IMR-90 (cell line): ENCODE measurements at regions not wholly inside any gene's neighbourhood (a gene's known extent, or its start where the extent isn't known, plus 50 kb on each side); places are given as distances from the start of the nearest gene placed in this dataset.

Experiments
- ATAC-seq: fragments of 200-7000 bp; cut with Tn5 transposase; 2 replicates; pipeline ENCODE4 v1.9.1; 2020; ENCODE audit warnings: low read depth, mild to moderate bottlenecking, moderate library complexity
- BruUV-seq: library from RNA; stranded (reverse); fragments of 400-500 nt; replicated peaks from 2 replicates; lab custom pipeline; 2021; lab: Mats Ljungman, UMichigan
- CTCF ChIA-PET: fragments of 300-600 bp; formaldehyde crosslinking; extraction: SDS; loops from one replicate; lab custom pipeline; 2021; ENCODE audit warnings: antibody characterized with exemption; lab: Yijun Ruan, JAX
- POLR2A ChIA-PET: fragments of 300-600 bp; sonication (Branson Sonifier 250); formaldehyde crosslinking; loops from one replicate; lab custom pipeline; 2022; ENCODE audit warnings: antibody characterized with exemption; ENCODE audit not compliant: unreplicated experiment; lab: Charles Lee
- DNase-seq: peaks from one replicate; pipeline ENCODE4 v3.0.0; 2013
- H2AFZ ChIP-seq: replicated peaks from 2 replicates; pipeline ENCODE3; 2013; ENCODE audit warnings: low read length, mild to moderate bottlenecking; ENCODE audit not compliant: poor library complexity
- H2AK5ac ChIP-seq: 2 replicates; pipeline ENCODE4 v1.6.1; 2013; ENCODE audit warnings: low read depth, low read length, inconsistent platforms
- H2AK9ac ChIP-seq: replicated peaks from 2 replicates; pipeline ENCODE3; 2013; ENCODE audit warnings: mild to moderate bottlenecking, low read depth, low read length, moderate library complexity; ENCODE audit not compliant: poor library complexity
- H2BK120ac ChIP-seq: 2 replicates; pipeline ENCODE4 v1.6.1; 2013; ENCODE audit warnings: low read depth, low read length, inconsistent platforms
- H2BK15ac ChIP-seq: 3 replicates; pipeline ENCODE4 v1.6.1; 2013; ENCODE audit warnings: low read depth, low read length, inconsistent platforms
- H2BK20ac ChIP-seq: 2 replicates; pipeline ENCODE4 v1.6.1; 2013; ENCODE audit warnings: low read depth, mild to moderate bottlenecking, inconsistent platforms, low read length, moderate library complexity
- H2BK5ac ChIP-seq: 2 replicates; pipeline ENCODE4 v1.6.1; 2013; ENCODE audit warnings: mild to moderate bottlenecking, low read depth, low read length, inconsistent platforms; ENCODE audit not compliant: poor library complexity, severe bottlenecking
- H3K14ac ChIP-seq: replicated peaks from 2 replicates; pipeline ENCODE4 v1.6.1; 2013; ENCODE audit warnings: low read depth, low read length, inconsistent platforms
- H3K18ac ChIP-seq: 2 replicates; pipeline ENCODE4 v1.6.1; 2013; ENCODE audit warnings: low read depth, low read length, control low read depth
- H3K23ac ChIP-seq: 2 replicates; pipeline ENCODE4 v1.6.1; 2013; ENCODE audit warnings: low read depth, low read length, inconsistent platforms
- H3K27ac ChIP-seq: 2 replicates; pipeline ENCODE4 v1.5.1; 2013; ENCODE audit warnings: mild to moderate bottlenecking, control low read depth, low read length; ENCODE audit not compliant: insufficient read depth
- H3K27me3 ChIP-seq: 2 replicates; pipeline ENCODE4 v1.6.1; 2013; ENCODE audit warnings: low read length; ENCODE audit not compliant: control insufficient read depth, insufficient read depth
- H3K36me3 ChIP-seq: 2 replicates; pipeline ENCODE4 v1.6.1; 2013; ENCODE audit warnings: low read length, mixed read lengths; ENCODE audit not compliant: control insufficient read depth, insufficient read depth
- H3K4ac ChIP-seq: 2 replicates; pipeline ENCODE4 v1.6.1; 2013; ENCODE audit warnings: low read depth, low read length, inconsistent platforms
- H3K4me1 ChIP-seq: 2 replicates; pipeline ENCODE4 v1.6.1; 2013; ENCODE audit warnings: low read length, mixed read lengths; ENCODE audit not compliant: control insufficient read depth, insufficient read depth
- H3K4me2 ChIP-seq: 2 replicates; pipeline ENCODE4 v1.6.1; 2013; ENCODE audit warnings: low read depth, mild to moderate bottlenecking, control low read depth, low read length, moderate library complexity
- H3K4me3 ChIP-seq: 2 replicates; pipeline ENCODE4 v1.5.1; 2013; ENCODE audit warnings: low read depth, mild to moderate bottlenecking, control low read depth, low read length, moderate library complexity; ENCODE audit not compliant: insufficient read depth
- H3K56ac ChIP-seq: 2 replicates; pipeline ENCODE4 v1.6.1; 2013; ENCODE audit warnings: low read length, inconsistent platforms; ENCODE audit not compliant: insufficient read depth; ENCODE audit errors: extremely low read depth
- H3K79me1 ChIP-seq, 2 experiments: 2 replicates each; pipeline ENCODE4 v1.6.1; 2013; ENCODE audit warnings: low read length in 2 of 2, inconsistent platforms in 1 of 2, low read depth in 1 of 2
- H3K9ac ChIP-seq: 2 replicates; pipeline ENCODE4 v1.6.1; 2013; ENCODE audit warnings: low read depth, low read length, control low read depth
- H3K9me1 ChIP-seq: 2 replicates; pipeline ENCODE4 v1.6.1; 2013; ENCODE audit warnings: low read length, inconsistent platforms; ENCODE audit not compliant: insufficient read depth
- H3K9me3 ChIP-seq: 2 replicates; pipeline ENCODE4 v1.6.1; 2013; ENCODE audit warnings: low read length; ENCODE audit not compliant: control insufficient read depth, insufficient read depth
- H4K20me1 ChIP-seq: 2 replicates; pipeline ENCODE4 v1.6.1; 2013; ENCODE audit warnings: low read length, inconsistent platforms; ENCODE audit not compliant: insufficient read depth
- H4K5ac ChIP-seq: 2 replicates; pipeline ENCODE4 v1.6.1; 2013; ENCODE audit warnings: mild to moderate bottlenecking, low read depth, low read length, control low read depth
- H4K8ac ChIP-seq, 2 experiments: 2 replicates each; pipeline ENCODE4 v1.6.1; 2013; ENCODE audit warnings: low read depth in 2 of 2, low read length in 2 of 2, control low read depth in 1 of 2, inconsistent platforms in 1 of 2
- H4K91ac ChIP-seq: 2 replicates; pipeline ENCODE4 v1.6.1; 2013; ENCODE audit warnings: low read depth, low read length, inconsistent platforms; ENCODE audit not compliant: insufficient read depth
- BHLHE40 ChIP-seq: fragments of 150-350 bp; IDR thresholded peaks from 2 replicates; pipeline ENCODE4 v1.6.1; 2016; ENCODE audit warnings: mild to moderate bottlenecking, low read depth, low read length
- CHD1 ChIP-seq: IDR thresholded peaks from 2 replicates; pipeline ENCODE4 v1.6.1; 2012; ENCODE audit warnings: low read depth, low read length, improper control_type of control experiment
- MAZ ChIP-seq: IDR thresholded peaks from 2 replicates; pipeline ENCODE4 v1.6.1; 2012; ENCODE audit warnings: low read depth, mild to moderate bottlenecking, low read length, improper control_type of control experiment, moderate library complexity, borderline replicate concordance
- RCOR1 ChIP-seq: IDR thresholded peaks from 2 replicates; pipeline ENCODE4 v1.6.1; 2012; ENCODE audit warnings: mild to moderate bottlenecking, low read length, improper control_type of control experiment; ENCODE audit not compliant: insufficient replicate concordance
- RFX5 ChIP-seq: IDR thresholded peaks from 2 replicates; pipeline ENCODE4 v1.8.0; 2012; ENCODE audit warnings: low read depth, mild to moderate bottlenecking, low read length, moderate library complexity
- WGBS, 2 experiments: methylation state at CpG; one replicate each; pipeline versions ENCODE4 v1.1.5 to v1.1.7; 2013; ENCODE audit warnings: missing lambda C conversion rate in 2 of 2; ENCODE audit not compliant: insufficient read length in 1 of 2; ENCODE audit errors: extremely low coverage in 2 of 2; 5-methylcytosine and 5-hydroxymethylcytosine counted together
- dilution Hi-C: fragments of 300-500 bp; cut with HindIII; formaldehyde crosslinking; loops from one replicate; pipeline ENCODE4 v1.14.3; 2018; ENCODE audit warnings: low sequenced_read_pairs; ENCODE audit not compliant: unreplicated experiment
- in situ Hi-C: fragments of 300-500 bp; cut with MboI; formaldehyde crosslinking; loops from 3 replicates; pipeline ENCODE4 v1.14.3; 2019; ENCODE audit warnings: low sequenced_read_pairs, inconsistent platforms, mixed read lengths
- intact Hi-C: fragments of 100-400 bp; cut with micrococcal nuclease; formaldehyde crosslinking; loops from 2 replicates; pipeline ENCODE4 v1.10.0; 2022
- TF ChIP-seq, protein P1 (sequence below): fragments of 150-350 bp; IDR thresholded peaks from 2 replicates; pipeline ENCODE4 v1.6.1; 2017; ENCODE audit warnings: mild to moderate bottlenecking, antibody characterized with exemption, low read length, low read depth

DNA sequence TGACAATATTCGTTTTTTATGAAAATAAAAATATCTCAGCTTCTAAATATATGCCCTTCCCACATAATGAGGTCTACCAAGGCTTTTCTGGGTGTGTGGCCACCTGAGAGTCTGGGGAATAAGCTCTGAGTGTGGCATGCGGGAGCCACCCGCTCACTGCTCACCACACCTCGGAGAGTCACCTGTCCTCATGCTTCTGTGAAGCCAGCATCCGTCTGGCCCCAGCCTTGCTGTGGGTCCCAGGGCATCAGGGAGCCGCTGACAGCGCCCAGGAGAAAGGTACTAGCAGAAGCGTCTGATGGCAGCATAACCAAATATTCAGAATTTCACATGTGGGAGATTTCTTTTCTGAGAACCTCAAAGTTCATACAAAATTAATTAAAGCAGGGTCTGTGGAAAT, 133.2 kb upstream of the IRX4 start:
- intact Hi-C loops, result no loop called here
- no peak overlapping the region for H4K91ac ChIP-seq
- H3K4me1 ChIP-seq, result no peaks in the 10 kb centered on the region
- H2BK20ac ChIP-seq, result no peak overlapping the region
- no peak overlapping the region for H2AK5ac ChIP-seq
- POLR2A ChIA-PET, result no interaction called here
- no peak overlapping the region for H2AK9ac ChIP-seq
- H3K27me3 ChIP-seq, result no peaks in the 10 kb centered on the region
- no peak overlapping the region for H3K4me2 ChIP-seq
- no peak for ATAC-seq
- H4K20me1 ChIP-seq, result no peaks in the 10 kb centered on the region
- no peak overlapping the region for H2AFZ ChIP-seq
- no peaks in the 10 kb centered on the region for H3K9me1 ChIP-seq
- H4K5ac ChIP-seq, result no peak overlapping the region
- H3K4ac ChIP-seq, result no peak overlapping the region
- H3K79me1 ChIP-seq, result no peaks in the 10 kb centered on the region
- no peak overlapping the region for H3K9ac ChIP-seq
- H2BK120ac ChIP-seq, result no peak overlapping the region
- H2BK15ac ChIP-seq, result no peak overlapping the region
- dilution Hi-C loops, result no loop called here
- BruUV-seq, result no TSS peak
- CTCF ChIA-PET, result no interaction called here
- no peak overlapping the region for H3K27ac ChIP-seq
- in situ Hi-C loops, result no loop called here
- TF ChIP-seq, protein P1, sequence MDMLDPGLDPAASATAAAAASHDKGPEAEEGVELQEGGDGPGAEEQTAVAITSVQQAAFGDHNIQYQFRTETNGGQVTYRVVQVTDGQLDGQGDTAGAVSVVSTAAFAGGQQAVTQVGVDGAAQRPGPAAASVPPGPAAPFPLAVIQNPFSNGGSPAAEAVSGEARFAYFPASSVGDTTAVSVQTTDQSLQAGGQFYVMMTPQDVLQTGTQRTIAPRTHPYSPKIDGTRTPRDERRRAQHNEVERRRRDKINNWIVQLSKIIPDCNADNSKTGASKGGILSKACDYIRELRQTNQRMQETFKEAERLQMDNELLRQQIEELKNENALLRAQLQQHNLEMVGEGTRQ, result no peak
- TF ChIP-seq RCOR1 (no peak), CHD1 (no peak), MAZ (no peak), RFX5 (no peak), BHLHE40 (no peak)
- no peak overlapping the region for H4K8ac ChIP-seq
- WGBS, 2 experiments, result 56% methylated on average over 3 of the region's 8 CpGs; no CpG with 5 or more reads in 1 of the 2 experiments
- no peak overlapping the region for H3K14ac ChIP-seq
- no peaks in the 10 kb centered on the region for H3K9me3 ChIP-seq
- H3K23ac ChIP-seq, result no peak overlapping the region
- no peak for DNase-seq
- H3K4me3 ChIP-seq, result no peak overlapping the region
- no peak overlapping the region for H3K18ac ChIP-seq
- no peaks in the 10 kb centered on the region for H3K36me3 ChIP-seq
- H3K56ac ChIP-seq, result no peak overlapping the region
- H2BK5ac ChIP-seq, result no peak overlapping the region
